Glutamatergic neuron (in vitro differentiated cells): ENCODE measurements at regions not wholly inside any gene's neighbourhood (a gene's known extent, or its start where the extent isn't known, plus 50 kb on each side); places are given as distances from the start of the nearest gene placed in this dataset.

Source experiments
- DNase-seq: peaks from one replicate; pipeline ENCODE4 v3.0.0; 2022
- H3K27ac Mint-ChIP-seq: one replicate; pipeline ENCODE4 v1.8.0; 2020; ENCODE audit warnings: mild to moderate bottlenecking, mixed read lengths, inconsistent platforms; ENCODE audit not compliant: unreplicated experiment
- H3K27me3 Mint-ChIP-seq: one replicate; pipeline ENCODE4 v1.8.0; 2020; ENCODE audit warnings: mild to moderate bottlenecking, moderate library complexity, mixed read lengths, inconsistent platforms; ENCODE audit not compliant: unreplicated experiment
- H3K36me3 Mint-ChIP-seq: one replicate; pipeline ENCODE4 v1.8.0; 2020; ENCODE audit warnings: mild to moderate bottlenecking, mixed read lengths, inconsistent platforms; ENCODE audit not compliant: unreplicated experiment
- H3K4me1 Mint-ChIP-seq: one replicate; pipeline ENCODE4 v1.8.0; 2020; ENCODE audit warnings: mild to moderate bottlenecking, low read depth, mixed read lengths, inconsistent platforms; ENCODE audit not compliant: unreplicated experiment
- H3K4me3 Mint-ChIP-seq: one replicate; pipeline ENCODE4 v1.8.0; 2020; ENCODE audit warnings: mild to moderate bottlenecking, mixed read lengths, inconsistent platforms; ENCODE audit not compliant: unreplicated experiment
- H3K9me3 Mint-ChIP-seq: one replicate; pipeline ENCODE4 v1.8.0; 2020; ENCODE audit warnings: mild to moderate bottlenecking, moderate library complexity, mixed read lengths, inconsistent platforms; ENCODE audit not compliant: unreplicated experiment
- CTCF ChIP-seq: fragments of 200-600 bp; sonication (generic); IDR thresholded peaks from one replicate; pipeline ENCODE4 v1.5.0; 2021; ENCODE audit not compliant: partially characterized antibody, unreplicated experiment

- no peak for TF ChIP-seq CTCF
- Mint-ChIP-seq H3K9me3 (peaks cover 7% of the 10 kb centered on the region), H3K4me3 (no peak overlapping the region), H3K27me3 (peaks cover 4% of the 10 kb centered on the region), H3K4me1 (no peaks in the 10 kb centered on the region), H3K36me3 (peaks cover 13% of the 10 kb centered on the region), H3K27ac (no peak overlapping the region)
- no peak for DNase-seq
Observed at GRCh38 chr5:102690910-102691309, 64.2 kb upstream of the PAM start.

DNA sequence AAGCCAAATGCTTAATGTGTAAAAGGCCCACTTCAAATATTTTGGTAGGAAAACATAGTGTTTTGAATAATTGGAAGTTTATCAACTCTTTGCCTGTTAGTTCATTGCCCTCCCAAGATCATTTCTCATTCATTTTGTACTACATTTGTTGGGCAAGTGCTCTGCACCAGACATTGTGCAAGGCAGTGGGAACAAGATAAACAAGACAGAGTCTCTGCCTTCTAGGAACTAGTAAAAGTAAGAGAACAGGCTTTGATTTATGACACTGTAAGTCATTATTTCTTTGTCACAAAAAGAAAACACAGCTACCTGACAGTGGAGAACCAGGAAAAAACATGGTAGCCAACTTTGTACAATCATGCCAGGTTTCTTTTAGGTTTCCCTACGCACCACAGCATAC is 63.7 kb upstream of the PAM start:
- no peak overlapping the region for H3K27ac Mint-ChIP-seq

DNA sequence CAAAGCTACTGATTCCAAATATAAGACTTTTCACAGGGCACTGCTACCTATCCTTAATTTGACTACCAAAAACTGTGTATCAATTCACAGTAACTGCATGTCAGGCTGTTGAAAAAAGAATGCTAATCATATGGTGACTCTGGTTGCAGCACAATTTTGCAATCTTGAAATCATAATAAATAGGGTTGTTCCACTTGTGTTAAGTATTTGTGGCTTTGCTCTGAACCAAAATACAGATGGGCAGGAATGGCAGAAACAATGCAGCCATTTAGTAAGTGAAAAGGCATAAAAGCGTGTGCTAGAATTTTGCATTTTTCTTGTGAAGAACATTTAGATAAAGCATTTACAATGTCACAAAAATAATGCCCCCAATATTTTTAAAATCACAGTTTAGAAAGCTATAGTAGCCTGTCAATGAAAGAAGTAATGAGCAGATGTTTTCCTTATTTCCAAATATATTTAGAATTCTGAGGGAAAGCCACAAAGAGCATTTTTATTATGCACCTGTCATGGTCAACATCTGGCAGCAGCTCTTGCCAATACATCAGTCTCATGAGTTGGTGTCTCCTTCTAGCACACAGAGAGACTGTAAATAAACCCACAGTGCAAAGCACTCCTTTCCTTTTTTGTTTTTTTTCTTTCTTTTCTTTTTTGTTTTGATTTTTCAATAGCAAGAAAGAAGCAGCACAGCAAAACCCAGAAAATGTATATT is 54.8 kb upstream of the PAM start:
- Mint-ChIP-seq H3K4me1 (no peaks in the 10 kb centered on the region), H3K27me3 (no peaks in the 10 kb centered on the region), H3K4me3 (no peak overlapping the region), H3K9me3 (no peaks in the 10 kb centered on the region), H3K27ac (no peak overlapping the region), H3K36me3 (no peaks in the 10 kb centered on the region)
- TF ChIP-seq CTCF, result no peak
- DNase-seq, result no peak

More for the DNA sequence above, 63.7 kb upstream of the PAM start:
- no peak for TF ChIP-seq CTCF
- Mint-ChIP-seq H3K27me3 (peaks cover 4% of the 10 kb centered on the region), H3K9me3 (peaks cover 7% of the 10 kb centered on the region), H3K4me3 (no peak overlapping the region), H3K36me3 (peaks cover 13% of the 10 kb centered on the region), H3K4me1 (no peaks in the 10 kb centered on the region)
- no peak for DNase-seq

DNA sequence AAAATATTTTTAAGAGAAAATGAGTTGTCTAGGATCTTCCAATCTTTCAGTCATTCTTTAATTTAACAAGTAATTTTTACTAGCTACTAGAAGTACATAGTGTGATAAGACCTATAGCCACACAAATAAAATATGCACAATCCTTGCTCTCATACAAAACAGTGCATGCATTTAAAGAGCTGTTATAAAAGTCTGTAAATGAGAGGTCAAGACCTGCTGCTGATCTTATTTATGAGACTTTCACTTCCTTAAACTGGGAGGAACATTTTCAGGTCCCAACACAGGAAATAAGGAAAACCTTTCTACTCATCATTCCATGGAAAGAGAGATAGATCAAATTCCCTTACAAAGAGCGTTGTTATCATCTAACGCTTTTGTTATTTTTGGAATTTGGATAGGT is 54.2 kb upstream of the PAM start:
- no peaks in the 10 kb centered on the region for H3K27me3 Mint-ChIP-seq
- H3K36me3 Mint-ChIP-seq, result no peaks in the 10 kb centered on the region
- no peaks in the 10 kb centered on the region for H3K9me3 Mint-ChIP-seq
- no peak for TF ChIP-seq CTCF
- H3K4me1 Mint-ChIP-seq, result no peaks in the 10 kb centered on the region
- H3K27ac Mint-ChIP-seq, result no peak overlapping the region
- no peak for DNase-seq
- no peak overlapping the region for H3K4me3 Mint-ChIP-seq

- no peak for DNase-seq
- TF ChIP-seq CTCF, result no peak
- no peak overlapping the region for H3K27ac Mint-ChIP-seq
- H3K36me3 Mint-ChIP-seq, result no peaks in the 10 kb centered on the region
- H3K4me3 Mint-ChIP-seq, result no peak overlapping the region
- no peaks in the 10 kb centered on the region for H3K9me3 Mint-ChIP-seq
- H3K4me1 Mint-ChIP-seq, result no peaks in the 10 kb centered on the region
- no peaks in the 10 kb centered on the region for H3K27me3 Mint-ChIP-seq
Observed at GRCh38 chr5:102701748-102702147, 53.4 kb upstream of the PAM start.
